H1 (cell line): ENCODE measurements at regions not wholly inside any gene's neighbourhood (a gene's known extent, or its start where the extent isn't known, plus 50 kb on each side); places are given as distances from the start of the nearest gene placed in this dataset.

Experiments
- ATF2 ChIP-seq: IDR thresholded peaks from 2 replicates; pipeline ENCODE4 v1.6.1; 2012; ENCODE audit warnings: low read length, inconsistent platforms
- ATF3 ChIP-seq: IDR thresholded peaks from 2 replicates; pipeline ENCODE4 v1.6.1; 2011; ENCODE audit warnings: low read depth, mild to moderate bottlenecking, low read length; ENCODE audit not compliant: insufficient read depth
- CBX5 ChIP-seq: fragments of 300-800, 300-1000 bp; sonication (generic); IDR thresholded peaks from 2 replicates; pipeline ENCODE4 v1.7.1; 2016; ENCODE audit warnings: antibody characterized with exemption, low read length, low read depth
- NRF1 ChIP-seq: IDR thresholded peaks from 2 replicates; pipeline ENCODE4 v1.6.1; 2011; ENCODE audit warnings: mild to moderate bottlenecking, low read depth, low read length, improper control_type of control experiment
- SP1 ChIP-seq: IDR thresholded peaks from 2 replicates; pipeline ENCODE4 v1.6.1; 2011; ENCODE audit warnings: low read depth, low read length

- TF ChIP-seq ATF3 (no peak), SP1 (no peak), ATF2 (no peak), CBX5 (no peak), NRF1 (no peak)
Measured at GRCh38 chr10:29749150-29749549, 114.4 kb upstream of the SVIL start (continued).
